Bronchial epithelial cell (primary cell): ENCODE measurements at regions not wholly inside any gene's neighbourhood (a gene's known extent, or its start where the extent isn't known, plus 50 kb on each side); places are given as distances from the start of the nearest gene placed in this dataset.

Experiments
- DNase-seq: peaks from one replicate; pipeline ENCODE4 v3.0.0-alpha.2; 2010; ENCODE audit warnings: low read depth
- FAIRE-seq: peaks from 2 replicates; lab custom pipeline; 2011; peaks lifted over from hg19 to GRCh38; lab: Jason Lieb, UNC
- H3K27me3 ChIP-seq: 2 replicates; pipeline ENCODE4 v1.5.1; 2011; ENCODE audit warnings: low read length; ENCODE audit not compliant: control insufficient read depth, insufficient read depth
- H3K36me3 ChIP-seq: 2 replicates; pipeline ENCODE4 v1.5.1; 2011; ENCODE audit warnings: low read length; ENCODE audit not compliant: control insufficient read depth, insufficient read depth
- H3K4me3 ChIP-seq: 2 replicates; pipeline ENCODE4 v1.5.1; 2011; ENCODE audit warnings: mild to moderate bottlenecking, low read depth, low read length, control low read depth
- CTCF ChIP-seq: IDR thresholded peaks from 2 replicates; pipeline ENCODE4 v1.5.1; 2011; ENCODE audit warnings: mild to moderate bottlenecking, moderate library complexity, low read length, control low read depth, inconsistent platforms; ENCODE audit not compliant: insufficient read depth, severe bottlenecking

GRCh38 chr4:35709080-35709479, 535.2 kb downstream of the ARAP2 start:
- H3K4me3 ChIP-seq = no peak overlapping the region
- H3K36me3 ChIP-seq = no peaks in the 10 kb centered on the region
- no peak for TF ChIP-seq CTCF
- FAIRE-seq = no peak
- DNase-seq = no peak
- no peaks in the 10 kb centered on the region for H3K27me3 ChIP-seq

- H3K36me3 ChIP-seq = no peaks in the 10 kb centered on the region
- no peaks in the 10 kb centered on the region for H3K27me3 ChIP-seq
- no peak for TF ChIP-seq CTCF
- DNase-seq (no peak), FAIRE-seq (no peak)
- H3K4me3 ChIP-seq = no peak overlapping the region
Observed at GRCh38 chr4:35710343-35710742, 534.0 kb downstream of the ARAP2 start.

- TF ChIP-seq CTCF = no peak
- no peak for FAIRE-seq
Observed at GRCh38 chr4:35711127-35711526, 533.2 kb downstream of the ARAP2 start.

GRCh38 chr4:35723973-35724372, 520.3 kb downstream of the ARAP2 start:
- FAIRE-seq (no peak), DNase-seq (no peak)
- no peaks in the 10 kb centered on the region for H3K36me3 ChIP-seq
- H3K4me3 ChIP-seq = no peak overlapping the region
- no peaks in the 10 kb centered on the region for H3K27me3 ChIP-seq
- TF ChIP-seq CTCF = no peak

More at GRCh38 chr4:35711127-35711526, 533.2 kb downstream of the ARAP2 start:
- H3K4me3 ChIP-seq = no peak overlapping the region
- no peaks in the 10 kb centered on the region for H3K27me3 ChIP-seq
- no peak for DNase-seq
- no peaks in the 10 kb centered on the region for H3K36me3 ChIP-seq

GRCh38 chr4:35725131-35725530, 519.2 kb downstream of the ARAP2 start:
- DNase-seq (peak; percentile 1), FAIRE-seq (no peak)
- H3K27me3 ChIP-seq = no peaks in the 10 kb centered on the region
- no peak overlapping the region for H3K4me3 ChIP-seq
- no peaks in the 10 kb centered on the region for H3K36me3 ChIP-seq
- TF ChIP-seq CTCF = no peak

GRCh38 chr4:35730414-35730813, 513.9 kb downstream of the ARAP2 start:
- TF ChIP-seq CTCF = no peak
- FAIRE-seq (no peak), DNase-seq (no peak)
- Histone ChIP-seq H3K27me3 (no peaks in the 10 kb centered on the region), H3K4me3 (no peak overlapping the region), H3K36me3 (no peaks in the 10 kb centered on the region)
